A549 (cell line): ENCODE measurements at regions not wholly inside any gene's neighbourhood (a gene's known extent, or its start where the extent isn't known, plus 50 kb on each side); places are given as distances from the start of the nearest gene placed in this dataset.

Source experiments
- ELK1 ChIP-seq: fragments of 150-350 bp; IDR thresholded peaks from 2 replicates; pipeline ENCODE4 v1.6.1; 2014; ENCODE audit warnings: low read depth, mild to moderate bottlenecking, low read length
- ESRRA ChIP-seq: fragments of 150-350 bp; IDR thresholded peaks from 2 replicates; pipeline ENCODE4 v1.6.1; 2014; ENCODE audit warnings: mild to moderate bottlenecking, low read length, borderline replicate concordance
- JUNB ChIP-seq: fragments of >200 bp; sonication (Bioruptor Twin); formaldehyde crosslinking; IDR thresholded peaks from 2 replicates; pipeline ENCODE4 v1.6.1; 2016
- POLR2A ChIP-seq: IDR thresholded peaks from 2 replicates; pipeline ENCODE4 v1.6.1; 2012; ENCODE audit warnings: mild to moderate bottlenecking, low read length
- RAD21 ChIP-seq, 2 experiments: fragments of >200 bp in 1 of 2; sonication (Bioruptor Twin) in 1 of 2; formaldehyde crosslinking in 1 of 2; IDR thresholded peaks in 1 of 2; conservative IDR thresholded peaks in 1 of 2; 2 replicates in 1 of 2; 3 replicates in 1 of 2; pipeline ENCODE4 v1.6.1; 2012 to 2018; ENCODE audit warnings: inconsistent platforms in 1 of 2
- ZC3H11A ChIP-seq: fragments of 450-650 bp; IDR thresholded peaks from 2 replicates; pipeline ENCODE4 v1.6.1; 2014; ENCODE audit warnings: antibody characterized with exemption, mild to moderate bottlenecking
- TF ChIP-seq, protein P1 (sequence below): fragments of >200 bp; sonication (Bioruptor Twin); formaldehyde crosslinking; IDR thresholded peaks from 3 replicates; pipeline ENCODE4 v1.5.1; 2016
- TF ChIP-seq, protein P2 (sequence below): fragments of 450-650 bp; IDR thresholded peaks from 2 replicates; pipeline ENCODE4 v1.6.1; 2014; ENCODE audit warnings: antibody characterized with exemption
- TF ChIP-seq, protein P3 (sequence below): fragments of 200-600 bp; sonication (generic); IDR thresholded peaks from 2 replicates; pipeline ENCODE4 v1.6.1; 2016; ENCODE audit warnings: antibody characterized with exemption, mild to moderate bottlenecking, moderate library complexity

- TF ChIP-seq ELK1 (no peak), RAD21 (conservative IDR thresholded peaks at IDR 0.05 in 1 of 2, IDR thresholded peaks at IDR 0.05 in 1 of 2) (no peak), JUNB (no peak), POLR2A (no peak), ESRRA (no peak), ZC3H11A (no peak)
- TF ChIP-seq, protein P1, sequence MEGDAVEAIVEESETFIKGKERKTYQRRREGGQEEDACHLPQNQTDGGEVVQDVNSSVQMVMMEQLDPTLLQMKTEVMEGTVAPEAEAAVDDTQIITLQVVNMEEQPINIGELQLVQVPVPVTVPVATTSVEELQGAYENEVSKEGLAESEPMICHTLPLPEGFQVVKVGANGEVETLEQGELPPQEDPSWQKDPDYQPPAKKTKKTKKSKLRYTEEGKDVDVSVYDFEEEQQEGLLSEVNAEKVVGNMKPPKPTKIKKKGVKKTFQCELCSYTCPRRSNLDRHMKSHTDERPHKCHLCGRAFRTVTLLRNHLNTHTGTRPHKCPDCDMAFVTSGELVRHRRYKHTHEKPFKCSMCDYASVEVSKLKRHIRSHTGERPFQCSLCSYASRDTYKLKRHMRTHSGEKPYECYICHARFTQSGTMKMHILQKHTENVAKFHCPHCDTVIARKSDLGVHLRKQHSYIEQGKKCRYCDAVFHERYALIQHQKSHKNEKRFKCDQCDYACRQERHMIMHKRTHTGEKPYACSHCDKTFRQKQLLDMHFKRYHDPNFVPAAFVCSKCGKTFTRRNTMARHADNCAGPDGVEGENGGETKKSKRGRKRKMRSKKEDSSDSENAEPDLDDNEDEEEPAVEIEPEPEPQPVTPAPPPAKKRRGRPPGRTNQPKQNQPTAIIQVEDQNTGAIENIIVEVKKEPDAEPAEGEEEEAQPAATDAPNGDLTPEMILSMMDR, result no peak
- TF ChIP-seq, protein P2, sequence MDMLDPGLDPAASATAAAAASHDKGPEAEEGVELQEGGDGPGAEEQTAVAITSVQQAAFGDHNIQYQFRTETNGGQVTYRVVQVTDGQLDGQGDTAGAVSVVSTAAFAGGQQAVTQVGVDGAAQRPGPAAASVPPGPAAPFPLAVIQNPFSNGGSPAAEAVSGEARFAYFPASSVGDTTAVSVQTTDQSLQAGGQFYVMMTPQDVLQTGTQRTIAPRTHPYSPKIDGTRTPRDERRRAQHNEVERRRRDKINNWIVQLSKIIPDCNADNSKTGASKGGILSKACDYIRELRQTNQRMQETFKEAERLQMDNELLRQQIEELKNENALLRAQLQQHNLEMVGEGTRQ, result no peak
- TF ChIP-seq, protein P3, sequence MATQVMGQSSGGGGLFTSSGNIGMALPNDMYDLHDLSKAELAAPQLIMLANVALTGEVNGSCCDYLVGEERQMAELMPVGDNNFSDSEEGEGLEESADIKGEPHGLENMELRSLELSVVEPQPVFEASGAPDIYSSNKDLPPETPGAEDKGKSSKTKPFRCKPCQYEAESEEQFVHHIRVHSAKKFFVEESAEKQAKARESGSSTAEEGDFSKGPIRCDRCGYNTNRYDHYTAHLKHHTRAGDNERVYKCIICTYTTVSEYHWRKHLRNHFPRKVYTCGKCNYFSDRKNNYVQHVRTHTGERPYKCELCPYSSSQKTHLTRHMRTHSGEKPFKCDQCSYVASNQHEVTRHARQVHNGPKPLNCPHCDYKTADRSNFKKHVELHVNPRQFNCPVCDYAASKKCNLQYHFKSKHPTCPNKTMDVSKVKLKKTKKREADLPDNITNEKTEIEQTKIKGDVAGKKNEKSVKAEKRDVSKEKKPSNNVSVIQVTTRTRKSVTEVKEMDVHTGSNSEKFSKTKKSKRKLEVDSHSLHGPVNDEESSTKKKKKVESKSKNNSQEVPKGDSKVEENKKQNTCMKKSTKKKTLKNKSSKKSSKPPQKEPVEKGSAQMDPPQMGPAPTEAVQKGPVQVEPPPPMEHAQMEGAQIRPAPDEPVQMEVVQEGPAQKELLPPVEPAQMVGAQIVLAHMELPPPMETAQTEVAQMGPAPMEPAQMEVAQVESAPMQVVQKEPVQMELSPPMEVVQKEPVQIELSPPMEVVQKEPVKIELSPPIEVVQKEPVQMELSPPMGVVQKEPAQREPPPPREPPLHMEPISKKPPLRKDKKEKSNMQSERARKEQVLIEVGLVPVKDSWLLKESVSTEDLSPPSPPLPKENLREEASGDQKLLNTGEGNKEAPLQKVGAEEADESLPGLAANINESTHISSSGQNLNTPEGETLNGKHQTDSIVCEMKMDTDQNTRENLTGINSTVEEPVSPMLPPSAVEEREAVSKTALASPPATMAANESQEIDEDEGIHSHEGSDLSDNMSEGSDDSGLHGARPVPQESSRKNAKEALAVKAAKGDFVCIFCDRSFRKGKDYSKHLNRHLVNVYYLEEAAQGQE, result no peak
Observed at GRCh38 chr5:164617290-164617689, 1111.9 kb downstream of the MAT2B start.
